NCI-H345 (cell line): ENCODE measurements at regions not wholly inside any gene's neighbourhood (a gene's known extent, or its start where the extent isn't known, plus 50 kb on each side); places are given as distances from the start of the nearest gene placed in this dataset.
"Not testable (repeated sequence)": the region's sequence is repeated elsewhere in the genome, so short reads cannot be mapped to it uniquely, and the experiment has no call there.

Experiments
- DNase-seq: peaks from one replicate; lab custom pipeline; 2025; lab: John Stamatoyannopoulos, UW

DNA sequence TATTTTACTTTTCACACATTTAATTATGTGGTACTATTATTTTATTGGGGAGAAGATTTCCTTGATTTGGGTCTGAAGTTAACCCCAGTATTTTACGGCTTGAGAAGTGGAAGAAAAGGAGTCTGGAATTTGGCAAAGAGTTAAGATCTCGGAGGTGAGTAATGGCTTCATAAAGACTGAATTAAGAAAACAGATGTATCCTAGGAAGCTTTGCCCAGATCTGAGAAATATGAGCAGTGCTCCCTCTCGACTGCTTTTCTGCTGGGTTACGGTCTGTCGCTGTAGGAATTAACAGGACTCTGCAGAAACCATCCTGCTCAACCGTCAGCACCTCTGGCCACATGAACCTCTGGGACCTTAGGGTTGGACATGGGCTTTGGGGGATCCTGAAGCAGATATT is 163.6 kb upstream of the NDN start:
- no peak for DNase-seq

DNA sequence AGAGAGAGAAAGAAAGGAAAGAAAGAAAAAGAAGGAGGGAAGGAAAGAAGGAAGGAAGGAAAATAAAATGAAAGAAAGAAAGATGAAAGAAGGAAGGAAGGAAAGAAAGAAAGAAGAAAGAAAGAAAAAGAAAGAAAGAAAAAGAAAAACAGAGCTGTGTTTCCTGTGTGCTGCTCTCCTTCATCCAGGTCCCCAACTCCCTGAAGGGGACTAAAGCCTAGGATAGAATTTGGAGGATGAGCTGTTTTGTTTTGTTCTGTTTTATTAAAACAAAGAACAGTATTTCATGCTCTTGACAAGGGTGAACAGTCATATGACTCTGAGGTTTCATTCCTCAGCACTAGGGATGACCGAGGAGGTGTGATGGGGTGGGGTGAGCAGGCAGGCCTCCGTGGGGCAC is 164.8 kb upstream of the NDN start:
- no peak for DNase-seq

DNA sequence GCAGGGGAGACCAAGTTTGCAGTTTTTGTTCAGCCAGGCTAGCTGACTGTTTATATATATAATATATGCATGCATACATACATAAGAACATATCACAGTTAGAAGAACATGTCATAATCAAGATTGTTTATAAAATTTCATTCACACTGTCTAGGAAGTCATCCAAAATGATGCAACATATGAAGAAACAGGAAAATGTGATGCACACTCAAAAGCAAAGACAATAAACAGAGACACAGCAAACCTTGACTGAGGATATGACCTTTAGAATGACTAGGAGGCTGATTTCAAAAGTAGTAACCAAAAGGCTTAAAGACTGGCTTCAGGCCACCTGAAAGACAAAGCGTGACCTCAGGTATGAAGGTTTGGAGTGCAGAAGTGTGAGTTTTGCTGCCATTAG is 166.2 kb upstream of the NDN start:
- DNase-seq, result no peak

DNA sequence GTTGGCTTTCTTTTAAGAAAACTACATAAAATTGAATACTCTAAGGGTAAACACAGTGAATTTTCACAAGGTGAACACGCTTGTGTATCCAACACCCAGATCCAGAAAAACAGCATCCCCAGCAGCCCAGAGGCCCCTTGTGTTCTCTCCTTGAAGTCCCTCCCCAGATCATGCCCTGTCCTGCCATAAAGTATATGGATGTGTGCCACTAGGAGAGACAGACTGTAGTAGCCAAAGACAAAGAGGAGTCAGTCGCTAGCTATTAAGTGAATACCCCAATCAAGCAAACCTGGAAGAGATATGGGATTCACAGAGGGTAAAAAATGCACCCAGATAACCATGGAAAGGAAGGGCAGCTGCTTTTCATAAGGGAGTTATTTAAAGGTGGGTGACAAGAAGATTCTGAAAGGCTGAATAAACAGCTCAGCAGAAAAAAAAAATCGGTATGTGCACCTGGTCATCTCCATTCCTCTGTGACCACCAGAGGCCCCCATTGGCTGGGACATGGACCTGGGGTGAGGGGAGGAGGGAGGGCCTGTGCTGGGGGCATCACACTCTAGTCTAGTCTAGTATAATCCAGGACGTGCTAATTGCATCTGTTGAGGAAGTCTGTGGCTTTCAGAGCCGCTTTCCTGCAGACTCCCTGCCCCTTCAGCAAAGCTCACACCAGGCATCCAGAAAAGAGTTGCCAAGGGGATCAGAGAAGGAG is 167.3 kb upstream of the NDN start:
- DNase-seq, result no peak

DNA sequence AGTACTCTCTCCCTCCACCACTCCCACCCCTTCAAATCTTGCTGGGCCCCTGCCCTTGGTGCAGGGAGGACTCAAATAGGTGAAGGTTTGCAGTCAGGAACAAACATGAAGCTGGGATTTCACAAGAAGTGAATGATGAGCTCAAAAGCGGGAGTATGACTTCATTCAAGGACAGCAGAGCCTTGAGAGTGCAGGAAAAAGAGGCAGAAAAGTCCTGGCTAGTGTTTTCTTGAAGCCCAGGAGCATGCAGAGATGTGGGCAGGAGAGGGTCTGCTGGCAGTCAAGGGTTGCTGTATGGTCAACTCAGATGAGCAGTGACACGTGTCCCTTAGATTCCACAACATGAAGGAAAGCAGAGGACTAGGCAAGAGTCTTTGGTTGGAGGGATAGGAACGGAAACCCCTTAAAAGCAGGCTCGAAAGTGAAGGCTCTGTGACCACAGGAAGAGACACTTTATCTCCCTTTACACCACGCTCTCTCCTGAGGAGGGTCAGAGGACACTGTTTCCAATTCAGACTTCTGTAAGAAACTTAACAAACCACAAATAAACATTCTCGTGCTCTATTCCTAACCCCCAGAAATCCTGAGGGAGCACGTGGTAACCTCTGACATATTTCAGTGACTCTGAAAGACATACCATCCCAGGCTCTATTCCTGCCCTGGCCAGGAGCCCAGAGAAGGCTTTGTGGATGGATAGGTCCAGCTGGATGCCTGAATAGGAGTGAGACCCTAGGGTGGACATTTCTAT is 168.0 kb upstream of the NDN start:
- no peak for DNase-seq

DNA sequence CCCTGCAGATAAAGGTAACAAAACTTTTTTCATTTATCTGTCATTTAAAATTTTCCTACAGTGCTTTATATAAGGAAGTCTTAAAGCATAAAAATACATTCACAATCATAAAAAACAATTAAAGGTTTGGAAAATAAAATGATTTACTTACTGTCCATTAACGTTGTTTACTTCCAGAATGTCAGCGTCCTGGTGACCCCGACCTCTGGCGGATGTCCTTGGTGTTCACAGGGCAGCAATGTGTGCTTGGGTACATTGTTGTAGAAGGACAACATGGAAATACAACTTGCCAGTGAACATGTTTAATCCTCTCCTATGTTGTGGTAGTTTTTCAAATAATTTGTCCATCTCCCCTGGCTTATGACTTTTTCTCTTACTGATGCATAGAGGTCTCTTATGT is 168.8 kb upstream of the NDN start:
- DNase-seq, result no peak

DNA sequence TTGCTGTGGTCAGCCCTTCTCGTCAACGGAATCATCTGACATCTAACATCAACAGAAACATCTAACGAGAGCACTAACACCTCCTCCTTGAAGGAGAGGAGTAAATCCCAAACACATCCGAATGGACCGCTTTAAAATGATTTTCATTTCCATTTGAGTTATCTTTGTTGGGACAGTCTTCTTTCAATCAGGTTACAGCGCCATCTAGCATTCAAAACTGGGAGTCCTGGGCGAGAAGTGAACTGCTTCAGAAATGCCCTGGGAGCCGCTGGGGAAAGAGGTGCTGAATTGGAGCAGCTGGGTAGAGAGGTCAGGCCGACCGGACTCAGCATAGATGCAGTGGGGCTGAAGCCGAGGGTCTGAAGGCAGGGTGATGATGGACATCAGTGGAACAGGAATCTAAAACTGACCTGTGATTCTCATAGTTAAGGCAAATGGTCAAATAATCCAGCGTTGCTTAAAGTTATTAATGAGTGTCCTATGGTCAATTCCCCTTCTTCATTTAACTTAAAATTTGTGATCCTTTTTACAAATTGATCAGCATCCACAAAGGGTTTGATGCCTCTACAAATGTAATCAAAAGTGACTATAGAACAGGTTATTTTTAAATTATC is 170.0 kb upstream of the NDN start:
- DNase-seq, result peak; percentile 27

DNA sequence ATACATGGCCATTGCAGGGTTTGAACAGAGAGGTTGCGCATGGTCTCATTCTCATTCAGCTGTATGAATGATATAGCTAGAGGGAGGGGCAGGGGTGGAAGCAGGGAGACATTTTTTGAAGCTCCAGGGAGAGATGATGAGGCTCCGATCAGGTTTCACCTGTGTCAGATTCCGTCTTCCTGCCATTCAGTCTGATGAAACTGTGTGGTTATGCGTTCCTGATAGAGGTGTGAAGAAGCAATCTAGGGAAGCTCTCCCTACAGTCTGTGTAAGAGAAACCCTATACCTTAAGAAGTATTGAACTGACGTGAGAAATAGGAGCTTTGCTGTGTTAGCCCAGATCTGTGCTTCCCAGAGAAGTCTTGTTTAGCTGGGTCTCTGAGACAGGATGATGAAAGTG is 171.9 kb upstream of the NDN start:
- DNase-seq, result no peak

DNA sequence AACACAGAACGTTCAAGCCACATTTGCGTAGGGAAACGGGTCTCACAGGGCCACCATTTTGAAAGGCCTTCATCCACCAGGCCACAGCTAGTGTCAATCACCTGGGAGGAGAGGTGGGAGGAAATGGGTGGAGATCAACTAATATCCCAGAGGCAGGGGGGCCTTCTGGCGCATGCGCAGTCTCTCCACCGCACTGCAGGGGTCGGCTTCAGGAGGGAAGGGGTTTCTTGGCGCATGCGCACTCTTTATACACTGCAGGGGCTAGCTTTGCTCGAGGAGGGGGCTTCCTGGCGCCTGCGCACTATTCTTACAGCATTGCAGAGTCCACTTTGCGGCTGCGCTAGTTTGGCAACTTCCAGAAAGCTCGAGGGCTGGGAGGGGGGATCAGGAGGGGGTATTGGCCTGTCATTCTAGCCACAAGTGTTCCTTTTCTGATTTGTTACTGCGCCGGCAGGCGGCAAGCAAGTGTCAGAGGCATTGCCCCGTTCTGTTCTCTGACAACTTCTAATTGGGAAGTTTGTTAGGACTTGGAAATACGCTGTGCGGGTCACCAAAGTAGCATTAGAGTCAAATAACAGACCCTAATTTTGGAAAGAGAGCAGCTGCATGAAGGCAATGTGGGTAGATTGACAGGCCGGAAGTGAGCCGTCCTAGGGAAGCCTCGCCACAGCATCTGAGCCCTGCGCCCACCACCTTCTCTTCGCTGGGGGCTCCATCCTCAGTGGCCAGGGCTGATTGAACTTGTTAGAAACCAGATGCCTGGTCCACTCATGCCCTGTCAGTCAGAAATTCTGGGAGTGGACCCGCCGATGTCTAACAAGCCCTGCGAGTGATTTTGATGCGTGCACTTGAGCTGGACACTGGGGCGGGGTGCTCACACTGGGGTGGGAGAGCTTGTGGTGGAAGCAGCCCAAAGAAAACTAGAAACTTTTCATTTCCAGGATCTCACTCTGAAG is 173.5 kb upstream of the NDN start:
- no peak for DNase-seq

DNA sequence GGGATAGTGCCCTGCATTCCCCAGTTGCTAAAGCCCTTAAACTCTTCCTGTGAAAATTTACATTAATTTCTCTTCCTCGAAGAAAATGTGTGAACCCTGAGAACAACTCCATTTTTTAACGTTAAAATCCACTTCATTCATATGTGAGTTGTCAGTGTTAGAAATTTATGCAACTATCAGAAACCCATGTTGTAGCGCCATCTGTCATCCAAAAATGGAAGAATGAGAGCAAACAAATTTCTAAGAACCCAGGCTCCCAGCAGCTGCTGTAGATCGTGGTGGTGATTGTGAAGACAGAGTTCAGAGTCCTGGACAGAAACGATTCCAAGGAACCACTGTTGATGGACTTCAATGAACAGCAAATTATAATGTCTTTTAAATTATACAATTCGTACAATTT is 179.7 kb upstream of the NDN start:
- no peak for DNase-seq

DNA sequence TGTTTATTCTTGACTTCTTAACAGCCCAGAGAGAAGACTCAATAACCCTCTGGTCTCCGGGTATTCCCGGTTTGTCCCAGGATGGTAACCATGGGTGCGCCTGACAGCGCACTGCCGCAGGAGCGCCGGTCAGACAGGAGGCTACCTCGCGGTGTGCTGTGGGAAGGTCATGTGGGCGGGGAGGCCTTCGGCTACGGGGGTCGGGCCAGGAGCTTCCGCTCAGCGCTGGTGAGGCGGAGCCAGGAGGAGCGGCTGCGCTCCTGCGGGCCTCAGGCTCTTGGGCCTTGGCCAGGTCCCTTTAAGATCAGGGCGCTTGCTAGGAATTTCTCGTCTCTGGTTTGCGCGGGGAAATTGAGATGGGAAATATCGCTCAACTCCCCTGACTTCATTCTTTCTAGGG is 182.3 kb upstream of the NDN start:
- DNase-seq, result no peak

DNA sequence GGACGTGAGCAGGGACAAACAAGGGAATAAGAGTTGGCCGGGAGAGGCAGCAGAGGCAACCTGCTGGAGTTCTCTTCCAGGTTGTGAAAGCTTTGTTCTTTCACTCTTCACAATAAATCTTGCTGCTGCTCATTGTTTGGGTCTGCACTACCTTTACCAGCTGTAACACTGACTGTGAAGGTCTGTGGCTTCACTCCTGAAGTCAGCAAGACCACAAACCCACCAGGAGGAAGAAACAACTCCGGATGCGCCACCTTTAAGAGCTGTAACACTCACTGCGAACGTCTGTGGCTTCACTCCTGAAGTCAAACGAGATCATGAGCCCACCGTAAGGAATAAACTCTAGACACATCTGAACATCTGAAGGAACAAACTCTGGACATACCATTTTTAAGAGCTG is 186.5 kb upstream of the NDN start:
- not testable (repeated sequence) for DNase-seq

DNA sequence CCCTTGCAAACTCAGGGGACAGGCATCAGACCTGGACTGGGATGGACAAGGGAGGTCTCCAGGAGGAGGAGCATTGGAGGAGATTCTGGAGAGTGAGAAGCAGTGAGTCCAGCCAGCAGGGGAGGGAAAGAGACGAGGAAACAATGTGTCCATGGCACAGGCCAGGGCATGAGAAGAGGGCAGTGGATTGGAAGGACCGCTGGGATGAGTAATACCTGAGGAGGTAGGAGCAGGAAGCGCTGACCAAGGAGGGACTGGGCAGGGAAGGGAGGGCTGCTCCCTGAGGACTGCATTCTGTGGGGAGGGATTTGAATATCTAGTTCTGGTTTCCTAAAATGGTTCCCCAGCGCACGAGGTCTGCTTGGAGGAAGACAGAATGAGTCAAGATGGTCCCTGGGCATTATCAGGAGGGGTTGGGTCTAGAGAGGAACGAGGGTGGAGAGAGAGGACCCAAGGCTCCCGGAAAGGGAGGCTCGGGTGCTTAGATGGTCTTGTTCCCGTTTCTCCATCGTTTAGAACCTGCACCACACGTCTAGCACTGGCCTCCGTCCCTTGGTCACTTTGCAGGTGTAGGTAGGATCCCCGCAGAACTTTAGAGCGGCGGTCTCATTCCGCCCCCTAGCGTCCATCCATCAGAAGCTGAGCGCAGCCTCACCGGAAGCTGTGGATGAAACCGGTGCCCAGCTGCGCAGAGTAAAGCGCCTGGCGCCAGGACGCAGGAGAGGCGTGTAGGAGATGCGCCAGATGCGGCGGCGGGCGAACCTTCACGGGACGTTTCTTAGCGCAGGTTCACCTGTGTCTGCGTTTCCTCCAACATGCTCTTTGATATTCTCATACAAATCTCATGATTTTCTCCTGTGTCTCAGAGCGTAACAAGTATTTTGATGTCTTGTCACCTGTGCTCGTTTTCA is 190.7 kb upstream of the NDN start:
- DNase-seq, result peak; percentile 55

DNA sequence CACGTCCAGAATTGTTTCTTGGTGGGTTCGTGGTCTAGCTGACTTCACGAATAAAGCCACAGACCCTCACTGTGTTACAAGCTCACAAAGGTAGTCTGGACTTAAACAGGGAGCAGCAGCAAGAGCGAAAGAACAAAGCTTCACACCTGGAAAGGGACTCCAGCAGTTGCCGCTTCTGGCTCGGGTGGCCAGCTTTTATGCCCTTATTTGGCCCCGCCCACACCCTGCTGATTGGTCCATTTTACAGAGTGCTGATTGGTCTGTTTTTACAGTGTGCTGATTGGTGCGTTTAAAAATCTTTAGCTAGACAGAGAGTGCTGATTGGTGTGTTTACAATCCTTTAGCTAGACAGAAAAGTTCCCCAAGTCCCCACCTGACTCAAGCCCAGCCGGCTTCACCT is 194.2 kb upstream of the NDN start:
- no peak for DNase-seq

DNA sequence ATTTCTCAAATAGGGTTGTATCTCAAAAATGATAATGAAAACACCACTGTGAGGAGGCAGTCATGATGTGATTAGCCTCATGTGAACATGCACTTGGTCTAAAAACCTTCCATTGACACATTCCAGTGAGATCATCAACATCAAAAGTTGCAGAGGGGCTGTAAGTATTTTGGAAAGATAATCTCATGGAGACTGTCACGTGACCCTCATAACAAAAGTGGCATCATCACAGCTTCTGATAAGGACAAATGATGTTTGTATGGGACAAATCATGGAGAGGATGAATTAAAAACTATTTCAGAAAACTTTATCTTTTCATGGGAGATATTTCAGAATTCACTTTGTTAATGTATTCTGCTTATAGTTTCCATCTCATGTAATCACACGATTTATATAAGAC is 203.1 kb upstream of the NDN start:
- DNase-seq, result no peak

DNA sequence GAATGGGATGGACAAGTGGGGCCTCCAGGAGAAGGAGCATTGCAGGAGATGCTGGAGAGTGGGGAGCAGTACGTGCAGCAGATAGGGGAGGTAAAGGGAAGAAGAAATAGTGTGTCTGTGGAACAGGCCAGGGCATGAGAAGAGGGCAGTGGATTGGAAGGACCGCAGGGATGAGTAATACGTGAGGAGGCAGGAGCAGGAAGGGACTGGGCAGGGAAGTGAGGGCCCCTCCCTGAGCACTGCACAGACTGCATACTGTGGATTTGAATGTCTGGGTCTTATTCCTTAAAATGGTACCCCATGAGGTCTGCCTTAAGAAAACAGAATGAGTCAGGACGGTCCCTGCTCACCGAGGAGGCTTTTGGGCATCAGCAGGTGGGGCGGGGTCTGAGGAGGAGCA is 210.0 kb upstream of the NDN start:
- DNase-seq, result no peak

DNA sequence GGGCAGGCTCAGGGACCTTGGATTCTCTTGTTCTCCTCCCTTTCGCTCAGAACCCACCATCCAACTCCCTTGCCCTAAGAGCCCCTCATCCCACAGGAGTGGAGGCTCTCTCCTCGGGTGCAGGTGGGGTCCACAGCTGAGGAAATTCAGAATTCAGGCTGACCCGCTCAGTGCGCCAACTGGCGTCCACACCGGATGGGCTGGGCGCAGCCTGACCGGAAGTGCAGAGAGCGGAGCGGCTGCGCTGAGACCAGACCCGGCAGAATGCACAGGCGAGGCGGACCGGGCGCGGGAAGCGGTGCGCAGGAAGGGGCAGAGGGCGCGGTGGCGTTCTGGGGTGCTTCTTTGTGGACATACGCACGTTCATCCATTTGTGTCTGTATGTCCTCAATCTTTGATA is 210.4 kb upstream of the NDN start:
- DNase-seq, result no peak

DNA sequence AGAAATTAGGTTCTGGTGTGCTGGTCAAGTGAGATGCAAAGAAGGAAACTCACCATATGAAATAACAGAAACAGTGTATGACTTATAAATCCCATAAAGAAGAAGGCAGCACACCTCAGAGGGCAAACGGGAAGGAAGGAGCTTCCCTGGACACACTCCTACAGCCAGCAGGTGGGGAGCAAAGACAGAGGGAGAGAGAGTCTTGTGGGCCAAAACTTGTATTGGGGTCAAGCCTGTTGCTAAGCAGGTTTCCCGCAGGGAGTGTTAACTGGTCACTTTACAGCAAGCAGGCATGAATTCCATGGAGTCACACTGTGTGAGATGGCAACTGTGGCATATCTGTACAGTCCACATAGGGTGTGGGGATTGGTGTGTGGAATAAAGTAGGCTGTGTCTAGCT is 222.9 kb upstream of the NDN start:
- DNase-seq, result no peak

DNA sequence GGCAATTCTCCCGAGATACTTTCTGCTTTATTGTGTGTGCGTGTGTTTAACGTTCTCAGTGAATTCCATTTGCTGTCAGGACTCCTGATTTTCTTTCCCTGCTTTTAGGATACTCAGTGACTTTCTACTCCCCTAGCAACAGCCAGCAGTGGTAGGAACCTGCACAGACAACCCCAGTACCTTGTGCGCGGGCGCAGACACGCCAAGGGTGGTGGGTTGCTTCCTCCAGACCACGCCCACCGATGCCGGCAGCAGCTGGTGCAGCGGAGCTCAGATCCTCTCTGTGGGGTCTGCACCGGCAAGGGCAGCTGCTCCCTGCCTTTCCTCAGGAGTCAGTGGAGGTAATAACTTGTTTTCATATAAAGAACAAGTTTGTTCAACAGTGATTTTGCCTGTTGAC is 225.1 kb upstream of the NDN start:
- no peak for DNase-seq

DNA sequence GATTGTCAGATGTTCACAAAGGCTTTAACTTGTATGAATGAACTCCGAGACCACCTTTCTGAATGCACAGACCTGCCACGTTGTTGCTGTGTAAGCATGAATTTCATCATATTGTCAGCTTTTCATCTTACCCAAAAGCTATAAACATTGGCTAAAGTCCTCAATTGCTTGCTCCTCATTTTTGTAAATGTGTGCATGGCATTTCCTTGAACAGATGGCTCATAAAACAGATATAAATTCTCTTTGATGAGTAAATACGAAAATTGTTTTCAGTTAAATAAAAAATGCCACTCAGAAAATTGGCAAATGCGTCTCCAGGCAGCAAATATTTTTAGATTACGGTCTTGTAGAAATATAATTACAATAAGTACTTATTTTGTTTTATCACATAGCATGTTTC is 226.0 kb upstream of the NDN start:
- DNase-seq, result no peak

DNA sequence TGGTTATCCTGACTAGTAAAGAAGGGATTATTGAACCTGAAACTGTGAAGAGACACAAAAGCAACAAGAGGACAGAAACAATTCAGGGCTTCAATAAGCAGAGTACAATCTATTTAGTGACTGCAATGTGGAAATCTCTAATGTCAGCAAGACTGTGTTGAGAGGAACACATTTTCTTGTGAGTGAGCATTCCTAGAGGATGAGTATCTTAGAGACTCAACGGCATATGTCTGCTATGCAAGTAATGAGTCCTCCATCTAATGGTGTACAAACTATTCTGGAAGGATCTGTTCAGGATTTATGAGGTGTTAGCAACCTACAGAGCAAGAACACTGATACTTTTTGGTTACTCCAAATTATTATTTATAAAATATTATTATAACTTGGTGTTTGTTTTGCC is 226.5 kb upstream of the NDN start:
- no peak for DNase-seq
